CMK (cell line): ENCODE measurements at regions not wholly inside any gene's neighbourhood (a gene's known extent, or its start where the extent isn't known, plus 50 kb on each side); places are given as distances from the start of the nearest gene placed in this dataset.
"Not testable (repeated sequence)": the region's sequence is repeated elsewhere in the genome, so short reads cannot be mapped to it uniquely, and the experiment has no call there.

ENCODE experiments used
- DNase-seq: peaks from one replicate; pipeline ENCODE4 v3.0.0-alpha.2; 2010; ENCODE audit warnings: low read depth

GRCh38 chr12:9367828-9368227, 159.6 kb upstream of the PZP start:
- DNase-seq: no peak

DNA sequence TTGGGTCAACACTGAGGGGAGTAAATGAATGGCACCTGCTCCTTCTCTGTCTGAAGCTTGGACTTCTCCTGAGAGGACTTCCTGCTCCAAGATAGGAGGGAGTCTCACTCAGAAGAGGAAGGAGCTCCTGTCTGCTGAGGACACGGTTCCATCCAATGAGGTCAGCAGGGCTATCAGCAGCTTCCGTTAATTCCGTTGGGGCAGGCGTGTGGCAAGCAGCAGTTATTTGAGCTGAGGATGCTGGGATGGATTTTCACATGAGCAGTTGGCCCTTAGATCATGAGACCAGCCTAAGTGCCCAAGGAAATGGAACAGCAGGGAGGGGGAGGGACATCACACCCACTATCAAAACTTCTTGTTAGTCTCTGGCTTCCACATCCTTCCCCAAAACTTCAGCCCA, 159.0 kb upstream of the PZP start:
- peak; percentile 75 for DNase-seq

- no peak for DNase-seq
These were observed 157.1 kb upstream of the PZP start for GRCh38 chr12:9365296-9365695.

GRCh38 chr12:9364224-9365176, 156.3 kb upstream of the PZP start:
- DNase-seq: peak; percentile 50

DNA sequence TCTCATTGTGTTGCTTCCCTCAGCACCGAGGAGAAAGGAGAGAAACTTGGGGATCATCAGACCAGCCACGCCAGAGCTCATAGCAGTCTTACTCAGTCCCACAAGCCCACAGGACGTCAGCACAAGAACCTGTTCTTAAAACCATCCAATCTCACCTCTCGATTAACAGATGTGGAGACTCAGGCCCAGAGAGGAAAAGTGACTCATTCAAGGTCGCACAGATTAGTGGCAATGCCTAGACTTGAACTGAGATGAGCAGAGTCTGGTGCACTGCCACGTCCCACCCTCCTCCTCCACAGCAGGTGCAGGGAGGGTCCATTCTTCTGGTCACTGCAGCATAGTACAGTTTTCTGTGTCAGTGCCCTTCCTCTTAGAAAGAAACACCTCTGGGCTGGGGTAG, 154.9 kb upstream of the PZP start:
- no peak for DNase-seq

- DNase-seq: no peak
These were observed 153.7 kb upstream of the PZP start for GRCh38 chr12:9361879-9362326.

- not testable (repeated sequence) for DNase-seq
These were observed 146.0 kb upstream of the PZP start for GRCh38 chr12:9354009-9354754.

DNA sequence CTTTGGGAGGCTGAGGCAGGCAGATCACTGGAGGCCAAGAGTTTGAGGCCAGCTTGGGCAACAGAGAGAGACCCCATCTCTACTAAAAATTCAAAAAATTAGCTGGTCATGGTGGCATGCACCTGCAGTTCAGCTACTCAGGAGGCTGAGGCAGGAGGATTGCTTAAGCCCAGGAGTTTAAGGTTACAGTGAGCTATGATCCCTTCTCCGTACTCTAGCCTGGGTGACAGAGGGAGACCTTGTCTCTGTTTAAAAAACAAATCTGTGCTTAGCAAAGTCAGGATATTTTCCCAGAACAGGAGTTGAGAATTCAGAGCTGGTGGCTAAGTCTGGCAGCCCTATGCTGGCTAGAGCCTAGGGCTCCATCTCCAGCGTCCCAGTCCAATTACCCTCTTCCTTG, 142.9 kb upstream of the PZP start:
- no peak for DNase-seq

DNA sequence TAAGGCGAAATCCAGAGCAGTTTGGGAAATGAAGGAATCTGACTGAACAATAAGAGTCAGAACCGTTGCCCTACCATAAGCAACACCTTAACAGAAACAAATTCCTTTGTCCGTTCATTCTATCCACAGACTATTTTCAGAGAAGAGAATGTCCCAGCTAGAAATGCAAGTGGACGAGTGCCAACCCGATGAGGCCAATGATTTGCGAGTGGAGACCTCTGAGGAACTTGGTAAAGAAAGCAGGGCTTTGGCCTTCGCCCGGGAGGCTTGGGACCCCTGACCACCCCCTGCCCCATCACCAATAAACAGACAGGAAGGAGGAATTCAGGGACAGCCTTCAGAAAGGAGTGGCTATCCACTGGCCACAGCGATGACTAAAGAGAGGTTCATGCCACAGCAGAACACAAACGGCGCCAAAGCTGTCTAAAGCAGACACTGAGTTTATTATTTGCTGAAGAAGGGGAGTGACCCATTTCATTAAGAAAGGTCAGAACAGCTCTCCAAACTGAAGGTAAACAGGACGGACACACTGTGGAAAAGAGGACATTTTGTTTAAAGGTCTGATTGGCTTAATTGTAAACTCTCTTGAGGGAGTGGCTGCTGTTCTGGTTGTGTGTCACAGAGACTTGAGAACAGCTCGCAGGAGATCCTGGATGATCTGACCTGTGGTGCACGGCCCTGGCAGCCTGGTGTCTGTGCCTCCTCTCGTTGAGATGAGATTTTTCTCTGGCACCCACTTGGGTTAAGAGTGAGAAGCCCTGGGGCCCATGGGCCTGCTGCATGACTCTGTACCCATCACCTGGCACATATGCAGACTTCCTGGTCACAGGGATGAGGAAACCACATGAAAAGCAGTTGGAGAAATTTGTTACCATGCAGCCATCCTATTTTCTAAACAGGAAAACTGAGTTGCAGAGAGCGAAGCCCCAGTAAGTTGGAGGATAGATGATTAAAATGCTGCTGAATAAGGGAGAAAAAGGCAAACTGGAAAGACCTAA, 142.0 kb upstream of the PZP start:
- no peak for DNase-seq

DNA sequence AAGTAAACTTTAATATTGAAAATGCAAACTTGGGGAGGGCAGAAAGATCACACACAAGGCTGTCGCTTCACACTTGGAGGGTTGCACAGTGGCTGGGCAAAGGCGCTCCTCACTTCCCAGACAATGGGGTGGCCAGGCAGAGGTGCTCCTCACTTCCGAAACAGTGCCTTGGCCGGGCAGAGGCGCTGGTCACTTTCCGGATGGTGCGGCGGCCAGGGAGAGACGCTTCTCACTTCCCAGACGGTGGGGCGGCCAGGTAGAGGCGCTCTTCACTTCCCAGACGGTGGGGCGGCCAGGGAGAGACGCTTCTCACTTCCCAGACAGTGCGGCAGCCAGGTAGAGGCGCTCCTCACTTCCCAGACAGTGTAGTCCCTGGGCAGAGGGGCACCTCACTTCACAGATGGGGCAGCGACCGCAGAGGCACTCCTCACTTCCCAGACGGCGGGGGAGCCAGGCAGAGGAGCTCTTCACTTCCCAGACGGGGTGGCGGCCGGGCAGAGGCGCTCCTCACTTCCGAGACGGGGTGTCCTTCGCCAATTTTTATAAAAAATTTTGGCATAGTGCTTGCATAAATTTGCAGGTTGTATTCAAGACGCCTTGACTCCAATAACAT, 140.8 kb upstream of the PZP start:
- no peak for DNase-seq

- DNase-seq: no peak
These were observed 139.3 kb upstream of the PZP start for GRCh38 chr12:9347328-9348127.

- DNase-seq: no peak
These were observed 138.7 kb upstream of the PZP start for GRCh38 chr12:9346866-9347327.

DNA sequence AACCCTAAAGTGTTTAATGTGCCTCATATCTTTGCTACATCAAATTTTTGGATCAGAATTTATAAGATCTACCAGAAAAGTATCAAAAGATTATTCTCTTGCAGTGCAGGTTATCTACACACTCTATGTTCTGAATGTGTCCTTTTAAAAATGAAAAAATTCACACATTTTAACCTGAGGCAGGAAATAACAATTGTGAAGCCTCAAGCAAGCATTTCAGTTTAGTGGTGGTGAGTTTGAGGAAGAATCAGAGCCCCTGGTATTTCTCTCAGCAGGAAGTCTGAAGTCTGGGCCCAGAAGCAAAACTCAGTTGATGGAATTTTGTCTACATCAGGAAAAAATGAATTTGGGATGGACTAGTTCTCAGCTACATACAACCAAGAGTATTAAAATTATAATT, 137.0 kb upstream of the PZP start:
- no peak for DNase-seq

GRCh38 chr12:9344541-9344940, 136.3 kb upstream of the PZP start:
- DNase-seq: no peak

DNA sequence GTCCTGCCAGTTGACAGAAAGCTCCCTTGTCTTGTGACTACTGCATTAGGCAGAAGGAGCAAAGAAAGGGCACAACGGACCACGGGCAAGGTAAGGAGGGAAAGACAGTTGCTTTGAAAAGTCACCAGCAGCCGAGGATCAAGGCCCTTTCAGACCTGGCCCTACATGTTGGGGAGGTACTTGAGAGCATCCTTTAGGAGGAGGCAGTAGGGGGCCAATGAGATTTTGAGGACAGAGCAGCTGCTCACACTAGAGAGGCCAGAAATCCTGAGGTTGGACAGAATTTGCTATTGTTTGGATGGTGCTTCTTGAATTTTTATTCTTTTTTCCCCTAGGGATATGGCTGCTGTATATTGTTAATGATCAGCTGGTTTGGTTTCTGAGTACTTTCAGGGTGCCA, 135.5 kb upstream of the PZP start:
- DNase-seq: no peak

- no peak for DNase-seq
These were observed 134.6 kb upstream of the PZP start for GRCh38 chr12:9342614-9343353.

DNA sequence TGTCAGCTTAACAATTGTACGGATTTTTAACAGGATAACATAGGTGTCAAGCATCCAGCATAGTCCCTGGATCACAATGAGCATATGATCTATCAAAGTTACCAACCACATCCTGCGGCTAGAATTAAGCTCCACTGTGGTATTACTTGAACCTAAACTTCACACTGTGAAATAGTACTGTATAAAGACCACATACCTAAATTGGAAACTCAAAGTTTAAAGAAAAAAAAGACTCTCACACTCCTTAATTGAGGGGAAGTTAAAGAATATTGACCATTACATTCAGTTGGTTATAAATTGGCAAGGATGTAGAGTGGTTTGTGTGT, 133.0 kb upstream of the PZP start:
- DNase-seq: no peak

GRCh38 chr12:9340422-9341259, 132.4 kb upstream of the PZP start:
- no peak for DNase-seq

- DNase-seq: no peak
These were observed 129.5 kb upstream of the PZP start for GRCh38 chr12:9337656-9338055.
